ENCODE measurements at regions not wholly inside any gene's neighbourhood (a gene's known extent, or its start where the extent isn't known, plus 50 kb on each side); places are given as distances from the start of the nearest gene placed in this dataset.

DNA sequence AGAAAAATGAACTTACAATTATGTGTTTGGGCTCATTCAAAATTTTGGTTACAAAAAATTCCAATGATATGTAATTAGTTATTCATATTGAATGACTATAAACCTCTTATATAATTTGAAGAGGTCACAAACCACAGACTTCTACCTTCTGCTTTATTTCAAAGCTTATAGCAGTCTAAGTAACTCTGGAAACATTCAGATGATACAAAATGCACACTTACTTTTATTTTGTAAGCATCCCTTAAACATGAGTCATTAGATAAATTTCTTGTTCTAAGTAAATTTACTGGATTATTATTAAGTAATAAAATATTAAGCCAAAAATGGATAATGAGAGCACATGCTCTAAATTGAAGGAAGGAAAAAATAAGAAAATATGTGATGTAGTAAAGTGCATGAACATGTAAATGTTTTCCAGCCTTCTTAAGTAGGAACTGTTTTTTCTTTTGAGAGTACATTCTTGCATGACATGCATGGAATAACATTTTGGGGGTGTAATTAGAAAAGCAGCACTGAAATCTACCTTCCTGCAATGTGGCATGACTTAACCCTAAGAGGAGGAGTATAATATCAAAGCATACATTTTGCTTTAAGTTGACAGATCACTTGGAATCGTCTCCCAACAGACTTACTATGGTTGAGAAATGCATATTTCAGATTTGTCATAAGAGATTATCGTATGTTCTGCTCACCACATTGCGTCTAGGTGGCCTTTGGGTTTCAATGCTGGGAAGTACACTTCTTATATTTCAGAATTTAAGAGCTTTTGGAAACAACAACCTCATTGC, 372.7 kb upstream of the HSF2 start:
- no peak for DNase-seq

GRCh38 chr6:122028933-122029522, 370.4 kb upstream of the HSF2 start:
- DNase-seq: no peak

DNA sequence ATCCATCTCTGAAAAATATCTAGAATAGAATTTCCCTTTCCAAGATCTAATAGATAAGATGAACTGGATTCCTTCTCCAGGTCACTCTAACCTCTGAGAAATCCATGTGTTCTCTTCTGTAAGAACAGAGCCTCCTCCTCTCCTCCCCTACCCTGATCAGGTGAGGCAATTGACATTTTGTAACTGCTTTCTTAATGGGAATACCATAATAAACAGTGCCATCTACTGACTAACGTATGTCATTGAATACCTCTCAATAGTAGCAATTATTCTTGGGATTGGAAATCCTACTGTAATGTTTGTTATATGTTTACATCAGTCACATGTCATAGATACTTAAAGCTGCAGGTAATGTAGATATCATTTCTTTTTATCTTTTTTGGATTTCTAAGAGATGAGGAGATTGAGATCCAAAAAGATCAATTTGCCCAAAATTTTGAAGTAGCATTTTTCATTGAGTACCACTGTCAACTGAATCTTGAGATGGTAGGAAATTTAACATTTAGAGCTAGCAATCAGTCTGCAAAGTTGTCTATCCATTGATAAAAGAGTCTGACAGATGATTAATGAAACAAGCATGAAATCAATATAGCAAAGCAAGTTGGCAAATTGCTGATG, 365.8 kb upstream of the HSF2 start:
- peak; percentile 9 for DNase-seq

- DNase-seq: no peak
Observed at GRCh38 chr6:122035173-122035572, 364.3 kb upstream of the HSF2 start.

- no peak for DNase-seq
Observed at GRCh38 chr6:122040261-122040660, 359.2 kb upstream of the HSF2 start.

DNA sequence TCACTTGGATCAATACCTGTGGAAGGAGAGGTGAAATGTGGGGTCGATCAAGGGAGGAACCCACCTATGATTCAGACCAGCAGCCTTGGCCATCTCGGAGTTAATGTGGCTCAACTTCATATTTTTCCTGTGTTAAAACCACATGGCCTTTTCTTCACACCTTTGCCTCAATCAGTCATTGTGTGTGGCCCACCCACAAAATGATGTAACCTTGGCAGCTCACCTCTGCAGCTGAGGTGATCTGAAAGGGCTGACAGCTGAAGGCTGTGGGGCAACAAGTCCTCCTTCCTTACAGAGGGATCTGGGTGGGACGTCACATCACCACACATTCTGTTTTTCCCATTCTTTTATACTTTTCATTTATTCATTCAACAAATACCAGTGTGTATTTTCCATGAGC, 357.1 kb upstream of the HSF2 start:
- no peak for DNase-seq

- DNase-seq: no peak
Observed at GRCh38 chr6:122042960-122043735, 356.3 kb upstream of the HSF2 start.

- DNase-seq: no peak
Observed at GRCh38 chr6:122048570-122048969, 350.9 kb upstream of the HSF2 start.

- no peak for DNase-seq
Observed at GRCh38 chr6:122049341-122049740, 350.1 kb upstream of the HSF2 start.

DNA sequence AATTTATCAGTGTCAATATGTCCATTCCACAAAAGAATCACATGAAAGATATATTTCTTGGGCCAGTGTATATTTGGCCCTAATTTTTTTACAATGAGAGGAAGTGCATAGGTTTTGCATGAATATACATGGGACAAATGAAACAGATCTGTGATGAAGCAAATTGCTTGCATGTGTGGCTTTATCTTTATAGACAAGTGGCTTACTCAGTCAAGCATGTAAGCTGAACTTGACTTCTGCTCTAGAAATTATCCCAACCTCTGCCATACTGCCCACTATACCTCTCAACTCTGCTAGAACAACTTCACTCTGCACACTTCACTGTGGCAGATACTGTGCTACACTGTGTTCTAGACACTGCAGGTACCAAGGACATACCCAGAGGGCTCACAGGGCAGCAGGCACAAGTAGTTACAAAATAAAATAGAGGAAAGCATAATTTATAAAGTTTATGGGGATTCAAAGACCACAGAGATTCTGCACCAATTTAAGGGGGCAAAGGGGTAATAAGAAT, 349.2 kb upstream of the HSF2 start:
- DNase-seq: no peak

- DNase-seq: no peak
Observed at GRCh38 chr6:122052346-122052900, 347.0 kb upstream of the HSF2 start.

DNA sequence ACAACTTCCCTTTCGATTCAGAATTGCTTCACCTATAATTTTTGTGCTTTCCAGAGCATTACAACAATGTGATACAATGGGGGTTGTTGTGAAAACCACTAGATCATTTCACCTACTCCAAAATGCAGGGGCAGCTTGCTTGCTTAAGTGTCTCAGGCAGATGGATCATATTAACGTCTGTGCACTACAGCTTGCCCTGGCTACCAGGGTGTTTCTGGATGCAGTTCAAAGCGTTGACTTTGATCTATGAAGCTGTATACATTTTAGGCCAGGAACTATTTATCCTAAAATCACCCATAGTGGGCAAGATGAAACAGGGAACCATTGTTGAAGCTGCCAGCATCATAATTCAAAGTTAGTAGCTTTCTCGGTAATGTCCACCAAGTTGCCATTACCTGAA, 339.5 kb upstream of the HSF2 start:
- DNase-seq: no peak

DNA sequence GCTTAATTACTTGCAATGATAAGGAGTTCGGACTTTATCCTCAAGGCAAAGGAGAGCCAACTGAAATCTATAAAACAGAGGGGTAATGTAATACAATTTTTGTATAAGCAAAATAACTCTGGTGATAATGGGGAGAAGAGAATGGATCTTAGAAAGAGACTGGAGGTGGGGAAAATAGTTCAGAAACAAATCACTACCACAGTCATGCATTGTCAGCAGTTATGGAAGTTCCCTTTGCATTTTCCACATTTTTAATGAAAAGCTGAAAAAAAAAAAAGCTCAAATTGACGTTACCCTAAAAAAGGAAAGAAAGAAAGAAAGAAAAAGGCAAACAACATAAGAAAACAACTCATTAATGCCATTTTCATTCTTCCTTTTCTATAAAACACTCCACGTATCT, 337.6 kb upstream of the HSF2 start:
- DNase-seq: no peak

DNA sequence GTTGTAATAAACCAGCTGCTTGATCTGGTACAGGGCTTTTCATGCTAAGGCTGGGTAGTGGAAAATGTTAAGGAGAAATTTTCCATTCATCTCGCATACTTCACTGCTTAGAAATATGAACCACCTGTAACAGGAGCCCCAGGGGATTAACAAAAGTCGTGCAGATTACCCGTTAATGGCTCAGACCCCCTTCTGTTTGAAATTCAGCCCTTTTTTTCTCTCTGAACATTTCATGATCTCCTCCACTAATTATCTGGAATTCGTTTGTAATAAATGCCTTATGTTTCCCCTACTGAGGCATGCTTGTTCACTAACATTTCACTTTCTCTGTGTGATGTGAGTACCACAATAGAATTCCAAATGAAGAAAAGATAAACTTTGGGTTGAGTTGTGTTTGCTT, 336.4 kb upstream of the HSF2 start:
- DNase-seq: no peak

GRCh38 chr6:122063761-122064160, 335.7 kb upstream of the HSF2 start:
- no peak for DNase-seq

- DNase-seq: no peak
Observed at GRCh38 chr6:122066200-122066599, 333.3 kb upstream of the HSF2 start.

- no peak for DNase-seq
Observed at GRCh38 chr6:122068291-122068769, 331.1 kb upstream of the HSF2 start.

DNA sequence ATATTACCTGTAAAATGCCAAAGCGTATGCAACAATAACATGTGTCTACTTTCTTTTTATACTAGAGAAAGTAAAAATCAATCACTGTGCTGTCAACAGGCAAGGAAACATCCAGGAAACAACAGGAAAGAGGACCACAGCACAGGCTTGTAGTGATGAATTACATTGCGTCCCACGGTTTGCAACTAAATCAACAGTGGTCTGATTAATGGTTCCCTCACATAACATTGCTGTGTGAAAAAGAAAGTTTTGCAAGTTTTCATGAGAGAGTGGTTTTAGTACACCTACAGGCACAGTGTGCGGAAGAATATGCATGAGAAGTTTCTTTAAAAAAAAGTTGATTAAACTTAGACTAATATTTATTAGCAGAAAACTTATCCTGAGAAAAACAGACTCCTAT, 329.5 kb upstream of the HSF2 start:
- no peak for DNase-seq

- DNase-seq: no peak
Observed at GRCh38 chr6:122072014-122072647, 327.3 kb upstream of the HSF2 start.

GRCh38 chr6:122075084-122075838, 324.2 kb upstream of the HSF2 start:
- no peak for DNase-seq

DNA sequence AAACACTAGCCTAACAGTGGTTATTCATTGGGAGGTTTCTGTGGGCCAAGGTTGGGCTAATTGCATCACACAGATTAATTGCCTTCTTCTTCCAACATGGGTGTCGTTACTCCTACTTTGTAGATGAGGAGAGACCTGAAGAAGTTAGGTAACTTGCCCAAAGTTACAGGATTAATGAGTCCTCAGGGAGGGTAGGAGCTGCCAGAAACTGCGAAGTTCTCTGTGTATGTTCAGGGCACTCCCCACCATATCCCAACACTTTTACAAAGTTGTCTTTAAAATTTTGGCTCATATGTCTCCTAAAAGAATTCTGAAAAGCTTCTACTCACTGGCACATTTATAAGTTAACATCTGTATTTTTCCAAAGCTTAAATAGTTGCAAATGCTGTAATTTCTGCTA, 323.5 kb upstream of the HSF2 start:
- DNase-seq: no peak

DNA sequence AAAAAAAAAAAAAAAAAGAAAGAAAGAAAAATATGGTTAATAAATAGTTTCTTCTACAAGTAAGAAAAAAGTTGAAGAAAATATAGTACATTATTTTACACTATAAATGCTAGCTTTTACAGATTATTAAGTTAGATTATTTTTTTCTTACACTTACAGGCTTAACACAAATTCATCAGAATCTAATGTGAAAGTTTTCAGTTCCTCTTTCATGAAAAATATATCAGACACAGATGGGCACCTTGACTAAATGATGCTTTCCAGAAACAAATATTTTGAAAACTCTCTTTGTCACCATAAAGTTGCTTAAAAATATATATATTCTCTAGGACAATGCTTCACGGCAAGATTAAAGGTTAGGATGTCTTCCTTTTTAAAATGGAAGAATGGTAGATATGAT, 321.8 kb upstream of the HSF2 start:
- no peak for DNase-seq

Measured in NCI-H510A (cell line).